H1 (cell line): ENCODE measurements at regions not wholly inside any gene's neighbourhood (a gene's known extent, or its start where the extent isn't known, plus 50 kb on each side); places are given as distances from the start of the nearest gene placed in this dataset.

Source experiments
- USF2 ChIP-seq: IDR thresholded peaks from 2 replicates; pipeline ENCODE4 v1.6.1; 2011; ENCODE audit warnings: low read length, improper control_type of control experiment

- TF ChIP-seq USF2, result no peak
Observed at GRCh38 chr12:42957136-42957535, 367.6 kb upstream of the PRICKLE1 start (continued).
